BJ (cell line): ENCODE measurements at regions not wholly inside any gene's neighbourhood (a gene's known extent, or its start where the extent isn't known, plus 50 kb on each side); places are given as distances from the start of the nearest gene placed in this dataset.

Experiments used
- CTCF ChIA-PET: fragments of 350-600 bp; formaldehyde crosslinking; extraction: SDS; loops from one replicate; lab custom pipeline; 2021; ENCODE audit warnings: antibody characterized with exemption, inconsistent platforms; lab: Yijun Ruan, JAX
- POLR2A ChIA-PET: fragments of 300-600 bp; sonication (Branson Sonifier 250); formaldehyde crosslinking; extraction: SDS; loops from one replicate; lab custom pipeline; 2021; ENCODE audit warnings: antibody characterized with exemption; lab: Charles Lee
- DNase-seq: peaks from one replicate; pipeline ENCODE4 v3.0.0-alpha.2; 2011; ENCODE audit warnings: low read depth
- H3K27me3 ChIP-seq: 2 replicates; pipeline ENCODE4 v1.6.0; 2011; ENCODE audit warnings: low read length; ENCODE audit not compliant: control insufficient read depth, insufficient read depth
- H3K36me3 ChIP-seq: 2 replicates; pipeline ENCODE4 v1.5.1; 2011; ENCODE audit warnings: low read length; ENCODE audit not compliant: control insufficient read depth, insufficient read depth
- H3K4me3 ChIP-seq: 2 replicates; pipeline ENCODE4 v1.5.1; 2011; ENCODE audit warnings: low read depth, mild to moderate bottlenecking, control low read depth, low read length
- CTCF ChIP-seq: IDR thresholded peaks from 2 replicates; pipeline ENCODE4 v1.5.1; 2011; ENCODE audit warnings: low read depth, mild to moderate bottlenecking, control low read depth, inconsistent platforms, low read length, moderate library complexity; ENCODE audit not compliant: insufficient read depth

DNA sequence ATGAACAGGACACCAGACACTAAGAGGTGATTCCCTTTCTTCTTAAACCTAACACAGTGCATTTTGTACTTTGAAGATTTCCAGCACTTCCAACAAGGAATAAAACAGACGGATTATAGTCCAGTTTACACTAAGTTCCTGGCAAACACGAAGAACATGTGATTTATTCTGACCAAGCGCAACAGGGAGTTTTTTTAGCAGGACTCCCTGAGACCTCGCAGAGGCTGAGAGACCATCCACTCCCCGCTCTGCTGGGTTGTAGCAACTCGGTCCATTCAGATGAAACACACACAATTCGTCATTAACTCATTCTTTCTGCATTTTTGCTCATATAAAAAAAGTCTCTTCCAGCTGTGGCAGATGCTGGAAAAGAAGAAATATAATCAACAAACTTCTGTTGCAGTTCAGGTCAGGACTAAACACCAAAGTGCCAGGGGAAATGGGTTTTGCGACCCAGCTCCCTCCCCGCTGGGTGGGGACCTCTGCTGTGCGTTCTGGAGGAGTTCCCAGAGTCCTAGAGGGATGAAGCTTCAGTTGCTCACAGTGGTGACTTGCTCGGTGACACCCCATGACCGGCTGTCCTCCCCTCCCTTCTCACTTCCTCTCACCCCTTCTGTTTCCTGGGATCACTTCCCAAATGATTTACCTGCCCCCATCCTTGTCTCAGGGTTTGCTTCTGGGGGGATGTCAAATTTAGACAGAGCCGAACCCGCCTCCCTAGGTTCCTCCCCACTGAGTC, 52.5 kb downstream of the KCNF1 start:
- TF ChIP-seq CTCF = no peak
- no peak for DNase-seq
- POLR2A ChIA-PET = no interaction called here

DNA sequence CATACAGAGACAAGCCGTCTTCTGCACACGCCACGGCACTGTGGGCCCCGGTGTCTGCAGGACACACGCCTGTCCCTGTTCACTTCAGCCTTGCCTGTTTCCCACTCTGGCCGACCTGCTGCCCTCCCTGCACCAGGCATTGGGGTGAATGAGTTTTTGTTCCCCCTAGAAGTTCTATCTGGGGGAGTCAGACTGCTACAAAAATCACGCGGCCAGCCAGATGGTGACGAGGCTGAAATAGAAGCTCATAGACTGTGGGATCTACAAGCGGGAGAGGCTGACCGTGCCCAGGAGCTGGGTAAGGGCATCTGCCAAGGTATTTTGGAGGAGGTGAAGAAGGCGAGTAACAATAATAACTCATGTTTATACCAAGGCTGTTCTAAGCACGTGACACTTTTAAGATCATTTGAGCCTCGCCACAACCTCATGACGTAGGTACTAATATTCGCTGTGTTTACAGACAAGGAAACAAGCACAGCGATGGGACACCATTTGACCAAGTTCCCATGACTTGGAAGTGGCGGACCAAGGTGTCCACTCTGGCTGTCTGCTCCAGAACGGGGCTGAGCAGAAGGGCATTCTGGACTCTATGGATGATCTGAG, 53.6 kb downstream of the KCNF1 start:
- Histone ChIP-seq H3K36me3 (no peaks in the 10 kb centered on the region), H3K27me3 (peaks cover 5% of the 10 kb centered on the region; the same call in 1 of the 2 replicates), H3K4me3 (no peak overlapping the region)
- POLR2A ChIA-PET = no interaction called here
- DNase-seq = no peak
- no peak for TF ChIP-seq CTCF
- CTCF ChIA-PET = interaction anchor here (1.4 kb wide), 1 partner anchor 160 kb away, joined by 4 read pairs; no protein-coding TSS in a partner anchor

More for the DNA sequence above, 52.5 kb downstream of the KCNF1 start:
- H3K27me3 ChIP-seq = peaks cover 5% of the 10 kb centered on the region; the same call in 1 of the 2 replicates
- H3K4me3 ChIP-seq = no peak overlapping the region
- CTCF ChIA-PET = interaction anchor here (0.9 kb wide), 1 partner anchor 160 kb away, joined by 3 read pairs; no protein-coding TSS in a partner anchor
- H3K36me3 ChIP-seq = no peaks in the 10 kb centered on the region

DNA sequence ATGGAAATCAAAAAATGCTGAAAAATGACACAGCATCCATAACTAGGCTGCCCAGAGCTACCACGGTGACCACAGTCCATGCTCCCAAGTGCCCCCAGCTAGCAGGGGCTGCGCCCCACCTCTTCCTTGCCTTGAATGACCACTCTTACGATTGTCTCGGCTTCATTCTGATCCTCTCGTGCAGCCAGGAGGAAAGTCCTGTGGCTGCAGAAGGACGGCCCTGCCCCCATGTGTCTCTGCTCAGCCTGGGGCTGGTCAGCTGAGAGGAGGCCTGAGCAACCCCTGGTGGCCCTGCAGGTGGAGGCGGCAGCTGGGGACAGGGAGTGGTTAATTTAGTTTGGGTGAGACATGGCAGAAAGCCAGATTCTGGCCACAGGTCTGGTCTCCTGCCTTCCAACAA, 54.3 kb downstream of the KCNF1 start:
- POLR2A ChIA-PET = no interaction called here
- CTCF ChIA-PET = interaction anchor here (1.4 kb wide), 1 partner anchor 159 kb away, joined by 4 read pairs; no protein-coding TSS in a partner anchor
- DNase-seq = no peak
- no peak for TF ChIP-seq CTCF
- H3K4me3 ChIP-seq = no peak overlapping the region
- H3K27me3 ChIP-seq = peaks cover 5% of the 10 kb centered on the region; the same call in 1 of the 2 replicates
- no peaks in the 10 kb centered on the region for H3K36me3 ChIP-seq

GRCh38 chr2:10966741-10967140, 55.0 kb downstream of the KCNF1 start:
- POLR2A ChIA-PET = no interaction called here
- Histone ChIP-seq H3K27me3 (peaks cover 8% of the 10 kb centered on the region; the same call in 1 of the 2 replicates), H3K36me3 (no peaks in the 10 kb centered on the region), H3K4me3 (no peak overlapping the region)
- no peak for DNase-seq
- CTCF ChIA-PET = interaction anchor here (1.4 kb wide), 1 partner anchor 158 kb away, joined by 4 read pairs; no protein-coding TSS in a partner anchor
- TF ChIP-seq CTCF = no peak

GRCh38 chr2:10968176-10968575, 56.4 kb downstream of the KCNF1 start:
- H3K36me3 ChIP-seq = no peaks in the 10 kb centered on the region
- POLR2A ChIA-PET = no interaction called here
- H3K4me3 ChIP-seq = no peak overlapping the region
- TF ChIP-seq CTCF = no peak
- CTCF ChIA-PET = no interaction called here
- peaks cover 11% of the 10 kb centered on the region for H3K27me3 ChIP-seq
- DNase-seq = no peak
